ENCODE measurements at regions not wholly inside any gene's neighbourhood (a gene's known extent, or its start where the extent isn't known, plus 50 kb on each side); places are given as distances from the start of the nearest gene placed in this dataset.

DNA sequence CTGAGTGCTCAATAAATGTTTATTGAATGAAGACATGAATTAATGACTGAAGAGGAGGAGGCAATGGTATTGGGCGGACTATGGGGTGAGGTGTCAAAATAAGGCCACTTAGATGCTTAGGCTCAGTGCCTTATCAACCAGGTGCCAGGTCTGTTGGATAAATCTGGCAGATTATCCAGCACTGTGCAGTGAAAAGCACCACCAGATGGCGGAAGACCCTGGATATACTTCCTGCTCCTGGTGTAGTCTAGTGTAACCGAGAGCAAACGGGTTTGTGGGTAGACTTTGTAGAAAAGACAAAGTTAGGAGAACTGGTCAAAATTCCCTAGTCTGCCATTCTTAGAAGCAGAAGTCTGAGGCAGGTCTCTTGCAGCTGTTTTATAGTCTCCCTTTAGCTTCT, 306.3 kb downstream of the ATP23 start:
- Histone ChIP-seq H3K27me3 (ENCODE audit: control insufficient read depth in 1 of 2, insufficient read depth in 2 of 2, low read length in 2 of 2) (no peaks in the 10 kb centered on the region), H3K9ac (ENCODE audit: low read length) (no peak overlapping the region), H3K4me1 (ENCODE audit: insufficient read depth, low read length) (no peaks in the 10 kb centered on the region), H3K36me3 (ENCODE audit: insufficient read depth, low read length) (no peaks in the 10 kb centered on the region), H3K4me3 (ENCODE audit: low read depth in 1 of 2, low read length in 2 of 2) (no peak overlapping the region), H3K9me3 (ENCODE audit: low read length) (no peaks in the 10 kb centered on the region), H3K27ac (ENCODE audit: low read depth, low read length) (no peak overlapping the region)

GRCh38 chr12:58248599-58248998, 307.2 kb downstream of the ATP23 start:
- H3K36me3 ChIP-seq (ENCODE audit: insufficient read depth, low read length) = no peaks in the 10 kb centered on the region

GRCh38 chr12:58249610-58250009, 308.2 kb downstream of the ATP23 start:
- no peak overlapping the region for H3K4me3 ChIP-seq (ENCODE audit: low read depth in 1 of 2, low read length in 2 of 2)
- no peaks in the 10 kb centered on the region for H3K36me3 ChIP-seq (ENCODE audit: insufficient read depth, low read length)
- no peaks in the 10 kb centered on the region for H3K4me1 ChIP-seq (ENCODE audit: insufficient read depth, low read length)
- no peak overlapping the region for H3K9ac ChIP-seq (ENCODE audit: low read length)
- H3K9me3 ChIP-seq (ENCODE audit: low read length) = no peaks in the 10 kb centered on the region
- H3K27me3 ChIP-seq (ENCODE audit: control insufficient read depth in 1 of 2, insufficient read depth in 2 of 2, low read length in 2 of 2) = no peaks in the 10 kb centered on the region
- H3K27ac ChIP-seq (ENCODE audit: low read depth, low read length) = no peak overlapping the region

More at GRCh38 chr12:58248599-58248998, 307.2 kb downstream of the ATP23 start:
- H3K9ac ChIP-seq (ENCODE audit: low read length) = no peak overlapping the region
- H3K4me3 ChIP-seq (ENCODE audit: low read depth in 1 of 2, low read length in 2 of 2) = no peak overlapping the region
- no peaks in the 10 kb centered on the region for H3K27me3 ChIP-seq (ENCODE audit: control insufficient read depth in 1 of 2, insufficient read depth in 2 of 2, low read length in 2 of 2)
- H3K9me3 ChIP-seq (ENCODE audit: low read length) = no peaks in the 10 kb centered on the region
- no peaks in the 10 kb centered on the region for H3K4me1 ChIP-seq (ENCODE audit: insufficient read depth, low read length)
- H3K27ac ChIP-seq (ENCODE audit: low read depth, low read length) = no peak overlapping the region

- H3K4me1 ChIP-seq (ENCODE audit: insufficient read depth, low read length) = no peaks in the 10 kb centered on the region
- H3K36me3 ChIP-seq (ENCODE audit: insufficient read depth, low read length) = no peaks in the 10 kb centered on the region
- H3K27me3 ChIP-seq (ENCODE audit: control insufficient read depth in 1 of 2, insufficient read depth in 2 of 2, low read length in 2 of 2) = no peaks in the 10 kb centered on the region
- H3K9ac ChIP-seq (ENCODE audit: low read length) = no peak overlapping the region
- H3K9me3 ChIP-seq (ENCODE audit: low read length) = no peaks in the 10 kb centered on the region
- no peak overlapping the region for H3K27ac ChIP-seq (ENCODE audit: low read depth, low read length)
- no peak overlapping the region for H3K4me3 ChIP-seq (ENCODE audit: low read depth in 1 of 2, low read length in 2 of 2)
Measured at GRCh38 chr12:58250077-58250476, 308.7 kb downstream of the ATP23 start.

DNA sequence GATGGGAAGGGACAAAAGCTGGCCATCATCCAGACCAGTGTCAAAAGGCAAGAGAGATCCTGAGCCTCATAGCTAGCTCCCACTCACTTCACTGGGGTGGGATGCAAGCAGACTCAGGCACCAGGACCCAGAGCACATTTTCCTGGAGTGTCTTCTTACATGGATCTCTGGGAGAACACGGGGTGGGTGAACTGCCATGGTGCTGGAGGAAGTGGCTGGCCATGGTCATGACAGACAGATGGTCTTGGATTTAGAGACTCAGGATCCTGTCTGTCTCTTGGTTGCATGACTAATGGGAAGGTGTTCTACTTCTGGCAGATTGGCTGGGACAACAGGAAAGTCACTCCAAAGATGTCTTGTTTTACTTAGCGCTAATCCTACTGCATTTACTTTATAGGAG, 311.5 kb downstream of the ATP23 start:
- Histone ChIP-seq H3K4me3 (ENCODE audit: low read depth in 1 of 2, low read length in 2 of 2) (no peak overlapping the region), H3K9me3 (ENCODE audit: low read length) (no peaks in the 10 kb centered on the region), H3K27me3 (ENCODE audit: control insufficient read depth in 1 of 2, insufficient read depth in 2 of 2, low read length in 2 of 2) (no peaks in the 10 kb centered on the region), H3K27ac (ENCODE audit: low read depth, low read length) (no peak overlapping the region), H3K4me1 (ENCODE audit: insufficient read depth, low read length) (no peaks in the 10 kb centered on the region), H3K9ac (ENCODE audit: low read length) (no peak overlapping the region), H3K36me3 (ENCODE audit: insufficient read depth, low read length) (no peaks in the 10 kb centered on the region)

DNA sequence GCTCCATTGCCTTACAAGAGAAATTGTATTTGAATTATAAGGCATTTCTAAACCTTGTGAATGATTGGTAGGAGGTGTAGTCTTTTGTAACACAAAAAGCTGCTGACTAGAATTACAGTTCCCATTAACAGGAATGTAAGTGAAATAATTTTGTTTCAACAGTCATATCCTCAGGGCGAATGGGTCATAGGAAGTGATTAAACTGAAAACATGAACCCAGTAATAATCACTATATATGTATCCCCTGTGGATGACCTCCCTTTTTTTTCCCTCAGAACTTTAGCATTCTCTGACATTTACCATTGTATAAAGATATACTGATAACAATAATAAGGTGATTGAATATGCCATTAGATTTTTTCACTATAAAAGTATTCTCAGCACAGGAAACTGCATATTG, 312.3 kb downstream of the ATP23 start:
- Histone ChIP-seq H3K9me3 (ENCODE audit: low read length) (no peaks in the 10 kb centered on the region), H3K9ac (ENCODE audit: low read length) (no peak overlapping the region), H3K4me3 (ENCODE audit: low read depth in 1 of 2, low read length in 2 of 2) (no peak overlapping the region), H3K27ac (ENCODE audit: low read depth, low read length) (no peak overlapping the region), H3K4me1 (ENCODE audit: insufficient read depth, low read length) (no peaks in the 10 kb centered on the region), H3K36me3 (ENCODE audit: insufficient read depth, low read length) (no peaks in the 10 kb centered on the region), H3K27me3 (ENCODE audit: control insufficient read depth in 1 of 2, insufficient read depth in 2 of 2, low read length in 2 of 2) (no peaks in the 10 kb centered on the region)

DNA sequence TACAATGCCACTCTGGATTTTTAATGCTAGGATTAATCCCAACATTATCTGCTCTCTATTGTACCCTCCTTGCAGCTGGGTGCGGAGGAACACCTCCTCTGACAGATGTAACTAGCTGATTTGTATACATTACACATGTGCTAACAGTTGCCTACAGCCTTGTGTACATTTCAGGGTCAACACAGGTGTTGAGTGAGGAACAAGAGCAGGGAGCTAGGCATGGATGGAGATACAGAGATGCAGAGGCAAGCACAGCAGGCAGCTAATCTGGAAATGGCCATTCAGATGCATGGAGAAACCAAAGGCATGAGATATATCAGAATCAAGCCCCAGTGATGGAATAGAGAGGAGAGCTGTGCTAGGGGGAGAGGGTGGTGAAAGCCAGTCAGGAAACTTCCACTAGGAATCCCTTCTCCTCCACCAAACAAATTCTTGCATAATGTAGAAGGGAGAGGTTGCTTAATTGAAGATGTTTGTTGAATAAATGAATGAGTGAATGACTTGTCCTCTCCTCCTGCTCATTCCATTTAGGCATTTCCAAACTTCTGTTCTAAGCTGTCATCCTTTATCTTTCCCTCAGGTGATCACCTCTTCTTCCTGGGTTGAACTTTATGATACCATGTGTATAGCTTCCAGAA, 313.2 kb downstream of the ATP23 start:
- no peaks in the 10 kb centered on the region for H3K27me3 ChIP-seq (ENCODE audit: control insufficient read depth in 1 of 2, insufficient read depth in 2 of 2, low read length in 2 of 2)
- no peaks in the 10 kb centered on the region for H3K36me3 ChIP-seq (ENCODE audit: insufficient read depth, low read length)

DNA sequence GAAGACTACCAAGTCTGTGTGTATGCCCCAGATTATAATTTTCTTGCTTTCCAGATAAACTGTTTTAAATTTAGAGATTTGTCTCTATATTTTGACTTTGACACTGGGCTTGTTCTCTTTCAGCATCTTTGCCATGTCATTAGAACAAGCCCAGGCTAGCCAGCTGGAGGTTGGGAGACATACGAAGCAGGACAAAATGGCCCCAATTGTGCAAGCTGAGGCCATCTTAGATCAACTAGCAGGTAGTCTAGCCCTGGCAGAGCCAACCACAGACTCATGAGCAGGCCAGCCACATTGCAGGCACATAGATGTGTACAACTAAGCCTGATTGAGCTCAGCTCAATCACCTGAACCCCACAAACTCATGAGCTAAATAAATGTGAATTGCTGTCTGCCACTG, 321.4 kb downstream of the ATP23 start:
- Histone ChIP-seq H3K9me3 (ENCODE audit: low read length) (no peaks in the 10 kb centered on the region), H3K27ac (ENCODE audit: low read depth, low read length) (no peak overlapping the region), H3K36me3 (ENCODE audit: insufficient read depth, low read length) (no peaks in the 10 kb centered on the region), H3K9ac (ENCODE audit: low read length) (no peak overlapping the region), H3K27me3 (ENCODE audit: control insufficient read depth in 1 of 2, insufficient read depth in 2 of 2, low read length in 2 of 2) (no peaks in the 10 kb centered on the region), H3K4me3 (ENCODE audit: low read depth in 1 of 2, low read length in 2 of 2) (no peak overlapping the region), H3K4me1 (ENCODE audit: insufficient read depth, low read length) (no peaks in the 10 kb centered on the region)

More for the DNA sequence above, 313.2 kb downstream of the ATP23 start:
- no peaks in the 10 kb centered on the region for H3K4me1 ChIP-seq (ENCODE audit: insufficient read depth, low read length)
- no peak overlapping the region for H3K27ac ChIP-seq (ENCODE audit: low read depth, low read length)
- H3K9me3 ChIP-seq (ENCODE audit: low read length) = no peaks in the 10 kb centered on the region
- H3K4me3 ChIP-seq (ENCODE audit: low read depth in 1 of 2, low read length in 2 of 2) = no peak overlapping the region
- no peak overlapping the region for H3K9ac ChIP-seq (ENCODE audit: low read length)

- Histone ChIP-seq H3K4me3 (ENCODE audit: low read depth in 1 of 2, low read length in 2 of 2) (no peak overlapping the region), H3K9ac (ENCODE audit: low read length) (no peak overlapping the region), H3K27ac (ENCODE audit: low read depth, low read length) (no peak overlapping the region), H3K9me3 (ENCODE audit: low read length) (no peaks in the 10 kb centered on the region), H3K27me3 (ENCODE audit: control insufficient read depth in 1 of 2, insufficient read depth in 2 of 2, low read length in 2 of 2) (no peaks in the 10 kb centered on the region), H3K36me3 (ENCODE audit: insufficient read depth, low read length) (no peaks in the 10 kb centered on the region), H3K4me1 (ENCODE audit: insufficient read depth, low read length) (no peaks in the 10 kb centered on the region)
Measured at GRCh38 chr12:58263816-58264215, 322.4 kb downstream of the ATP23 start.

- Histone ChIP-seq H3K27me3 (ENCODE audit: control insufficient read depth in 1 of 2, insufficient read depth in 2 of 2, low read length in 2 of 2) (no peaks in the 10 kb centered on the region), H3K27ac (ENCODE audit: low read depth, low read length) (no peak overlapping the region), H3K9me3 (ENCODE audit: low read length) (no peaks in the 10 kb centered on the region), H3K4me3 (ENCODE audit: low read depth in 1 of 2, low read length in 2 of 2) (no peak overlapping the region), H3K4me1 (ENCODE audit: insufficient read depth, low read length) (no peaks in the 10 kb centered on the region), H3K36me3 (ENCODE audit: insufficient read depth, low read length) (no peaks in the 10 kb centered on the region), H3K9ac (ENCODE audit: low read length) (no peak overlapping the region)
Measured at GRCh38 chr12:58268069-58268468, 326.7 kb downstream of the ATP23 start.

DNA sequence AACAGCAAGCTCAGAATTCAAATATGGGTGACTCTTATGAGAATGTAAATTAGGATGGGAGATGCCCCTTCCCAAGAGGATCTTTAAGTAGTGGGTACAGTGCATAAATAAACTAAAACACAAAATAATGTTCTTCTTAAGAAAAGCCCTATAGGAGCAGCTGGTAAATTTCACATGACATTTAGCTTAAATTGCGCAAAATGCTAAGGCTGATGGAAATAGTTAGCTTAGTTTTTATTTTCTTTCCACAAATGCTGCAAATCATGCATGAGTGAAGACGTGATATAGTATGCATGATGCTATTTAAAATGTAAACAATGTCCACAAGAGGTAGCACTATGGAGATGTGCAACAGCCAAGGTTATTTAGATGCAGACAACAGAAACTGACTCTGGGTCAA, 328.1 kb downstream of the ATP23 start:
- Histone ChIP-seq H3K9me3 (ENCODE audit: low read length) (no peaks in the 10 kb centered on the region), H3K36me3 (ENCODE audit: insufficient read depth, low read length) (no peaks in the 10 kb centered on the region), H3K4me3 (ENCODE audit: low read depth in 1 of 2, low read length in 2 of 2) (no peak overlapping the region), H3K4me1 (ENCODE audit: insufficient read depth, low read length) (no peaks in the 10 kb centered on the region), H3K27ac (ENCODE audit: low read depth, low read length) (no peak overlapping the region), H3K9ac (ENCODE audit: low read length) (no peak overlapping the region), H3K27me3 (ENCODE audit: control insufficient read depth in 1 of 2, insufficient read depth in 2 of 2, low read length in 2 of 2) (no peaks in the 10 kb centered on the region)

DNA sequence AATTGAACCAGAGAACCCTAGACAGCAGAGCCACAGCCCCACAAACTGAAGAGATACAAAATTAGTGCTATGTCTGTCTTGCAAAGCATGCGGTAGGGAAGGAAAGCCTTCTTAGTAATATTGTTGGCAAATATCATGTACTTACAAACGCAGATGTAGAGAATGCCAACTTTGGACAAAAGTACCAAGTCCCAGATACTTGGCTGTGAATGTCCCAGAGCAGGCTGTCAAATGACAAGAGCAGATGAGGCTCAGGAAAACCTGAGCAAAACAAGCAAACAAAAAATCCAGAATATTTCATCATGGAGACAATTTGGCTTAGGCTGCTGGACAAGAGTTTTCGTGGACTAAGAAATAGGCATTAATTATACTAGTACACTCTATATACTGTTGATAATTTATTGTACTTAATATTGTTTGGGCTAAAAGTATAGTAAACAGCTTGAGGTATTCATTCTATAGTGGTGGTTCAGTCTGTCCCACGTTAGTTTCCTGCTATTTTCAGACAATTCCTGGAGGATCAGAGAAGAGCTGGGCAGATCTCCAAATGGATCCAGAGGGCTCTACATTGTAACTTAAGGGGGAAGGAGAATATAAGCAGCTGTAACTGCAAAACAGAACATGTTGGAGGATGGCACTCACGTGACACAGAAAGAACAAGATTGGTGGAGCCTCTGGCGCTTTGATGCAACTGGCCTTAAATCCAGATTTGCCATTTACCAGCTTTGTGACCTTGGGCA, 329.8 kb downstream of the ATP23 start:
- Histone ChIP-seq H3K4me3 (ENCODE audit: low read depth in 1 of 2, low read length in 2 of 2) (no peak overlapping the region), H3K27ac (ENCODE audit: low read depth, low read length) (no peak overlapping the region), H3K9me3 (ENCODE audit: low read length) (no peaks in the 10 kb centered on the region), H3K27me3 (ENCODE audit: control insufficient read depth in 1 of 2, insufficient read depth in 2 of 2, low read length in 2 of 2) (no peaks in the 10 kb centered on the region), H3K36me3 (ENCODE audit: insufficient read depth, low read length) (no peaks in the 10 kb centered on the region), H3K9ac (ENCODE audit: low read length) (no peak overlapping the region), H3K4me1 (ENCODE audit: insufficient read depth, low read length) (no peaks in the 10 kb centered on the region)
